HG02571 (cell line): ENCODE measurements at regions not wholly inside any gene's neighbourhood (a gene's known extent, or its start where the extent isn't known, plus 50 kb on each side); places are given as distances from the start of the nearest gene placed in this dataset.
"Not testable (repeated sequence)": the region's sequence is repeated elsewhere in the genome, so short reads cannot be mapped to it uniquely, and the experiment has no call there.

ENCODE experiments used
- ATAC-seq: cut with Tn5 transposase; IDR thresholded peaks from one replicate; pipeline ENCODE4 v1.9.1; 2021; ENCODE audit warnings: mild to moderate bottlenecking, moderate library complexity; ENCODE audit not compliant: unreplicated experiment

- ATAC-seq: no peak
Observed at GRCh38 chr11:130526846-130527245, 78.4 kb downstream of the ADAMTS15 start.

- ATAC-seq: no peak
Observed at GRCh38 chr11:130527636-130528297, 79.3 kb downstream of the ADAMTS15 start.

GRCh38 chr11:130528298-130529261 is 80.1 kb downstream of the ADAMTS15 start:
- ATAC-seq: no peak

GRCh38 chr11:130529366-130529765 is 80.9 kb downstream of the ADAMTS15 start:
- ATAC-seq: no peak

GRCh38 chr11:130531061-130531460 is 82.6 kb downstream of the ADAMTS15 start:
- no peak for ATAC-seq

- ATAC-seq: no peak
Observed at GRCh38 chr11:130533113-130533798, 84.8 kb downstream of the ADAMTS15 start.

GRCh38 chr11:130533871-130534270 is 85.4 kb downstream of the ADAMTS15 start:
- ATAC-seq: no peak

GRCh38 chr11:130534551-130534950 is 86.1 kb downstream of the ADAMTS15 start:
- ATAC-seq: no peak

GRCh38 chr11:130535520-130535919 is 87.1 kb downstream of the ADAMTS15 start:
- no peak for ATAC-seq

GRCh38 chr11:130536106-130537040 is 87.9 kb downstream of the ADAMTS15 start:
- ATAC-seq: no peak

GRCh38 chr11:130539680-130540079 is 91.2 kb downstream of the ADAMTS15 start:
- ATAC-seq: not testable (repeated sequence)

GRCh38 chr11:130544266-130544665 is 95.8 kb downstream of the ADAMTS15 start:
- ATAC-seq: no peak

GRCh38 chr11:130545449-130546072 is 97.1 kb downstream of the ADAMTS15 start:
- ATAC-seq: no peak

GRCh38 chr11:130546438-130546837 is 98.0 kb downstream of the ADAMTS15 start:
- ATAC-seq: no peak

GRCh38 chr11:130546901-130547694 is 98.7 kb downstream of the ADAMTS15 start:
- no peak for ATAC-seq

GRCh38 chr11:130547761-130548490 is 99.5 kb downstream of the ADAMTS15 start:
- no peak for ATAC-seq

GRCh38 chr11:130548491-130548833 is 100.0 kb downstream of the ADAMTS15 start:
- no peak for ATAC-seq

- ATAC-seq: no peak
Observed at GRCh38 chr11:130549393-130549999, 101.1 kb downstream of the ADAMTS15 start.
